Smooth muscle cell (in vitro differentiated cells): ENCODE measurements at regions not wholly inside any gene's neighbourhood (a gene's known extent, or its start where the extent isn't known, plus 50 kb on each side); places are given as distances from the start of the nearest gene placed in this dataset.

Source experiments
- DNase-seq: peaks from one replicate; lab custom pipeline; 2025; ENCODE audit not compliant: unreplicated experiment; lab: John Stamatoyannopoulos, UW
- H2AFZ ChIP-seq: fragments of 200-600 bp; sonication (generic); 2 replicates; pipeline ENCODE4 v1.6.0; 2016; ENCODE audit warnings: antibody characterized with exemption, low read depth, mild to moderate bottlenecking
- H3F3A ChIP-seq: fragments of 200-600 bp; sonication (generic); 2 replicates; pipeline ENCODE4 v1.6.0; 2017; ENCODE audit warnings: antibody characterized with exemption, low read depth
- H3K27ac ChIP-seq: fragments of 200-600 bp; sonication (generic); 2 replicates; pipeline ENCODE4 v1.5.1; 2016; ENCODE audit warnings: low read depth, mild to moderate bottlenecking
- H3K27me3 ChIP-seq: fragments of 200-600 bp; sonication (generic); 2 replicates; pipeline ENCODE4 v1.6.1; 2016; ENCODE audit warnings: low read depth, mild to moderate bottlenecking
- H3K36me3 ChIP-seq: fragments of 200-600 bp; sonication (generic); 2 replicates; pipeline ENCODE4 v1.5.1; 2016; ENCODE audit warnings: low read depth
- H3K4me1 ChIP-seq: fragments of 200-600 bp; sonication (generic); 2 replicates; pipeline ENCODE4 v1.5.1; 2016; ENCODE audit warnings: low read depth
- H3K4me2 ChIP-seq: fragments of 200-600 bp; sonication (generic); 2 replicates; pipeline ENCODE4 v1.6.0; 2016; ENCODE audit warnings: mild to moderate bottlenecking
- H3K4me3 ChIP-seq: fragments of 200-600 bp; sonication (generic); 2 replicates; pipeline ENCODE4 v1.5.1; 2016; ENCODE audit warnings: mild to moderate bottlenecking
- H3K79me2 ChIP-seq: fragments of 200-600 bp; sonication (generic); 2 replicates; pipeline ENCODE4 v1.6.0; 2016; ENCODE audit warnings: low read depth, mild to moderate bottlenecking
- H3K9ac ChIP-seq: fragments of 200-600 bp; sonication (generic); 2 replicates; pipeline ENCODE4 v1.6.0; 2016; ENCODE audit warnings: low read depth
- H3K9me3 ChIP-seq: fragments of 200-600 bp; sonication (generic); replicated peaks from 2 replicates; pipeline ENCODE4 v1.5.1; 2016; ENCODE audit warnings: low read depth
- H4K20me1 ChIP-seq: fragments of 200-600 bp; sonication (generic); 2 replicates; pipeline ENCODE4 v1.6.0; 2016; ENCODE audit warnings: low read depth
- WGBS: methylation state at CpG from one replicate; pipeline ENCODE4 v1.1.7; 2016; ENCODE audit warnings: low lambda C conversion rate; 5-methylcytosine and 5-hydroxymethylcytosine counted together
- TF ChIP-seq, protein P1 (sequence below): fragments of 200-600 bp; sonication (generic); IDR thresholded peaks from 2 replicates; pipeline ENCODE4 v1.5.1; 2017; ENCODE audit warnings: borderline replicate concordance, mild to moderate bottlenecking, antibody characterized with exemption; ENCODE audit not compliant: insufficient read depth, poor library complexity, severe bottlenecking

DNA sequence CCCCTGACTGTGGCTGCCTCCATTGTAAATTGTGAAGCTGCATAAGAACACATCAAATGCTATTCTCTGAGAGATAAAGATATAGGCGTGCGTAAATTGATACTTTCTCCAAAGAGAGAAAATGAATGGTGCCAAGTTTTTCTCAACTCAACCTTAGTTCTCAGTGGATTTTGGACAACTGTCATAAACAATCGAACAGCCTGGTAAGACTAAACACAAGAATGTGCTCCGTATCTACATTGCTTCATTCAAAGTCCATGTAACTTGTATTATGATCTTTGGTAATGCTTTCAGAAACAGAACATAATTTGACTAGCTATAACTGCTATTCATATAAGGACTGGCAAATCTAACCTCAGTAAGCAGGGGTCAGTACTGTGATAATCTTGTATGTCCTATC is 429.1 kb downstream of the SEMA3D start:
- no peaks in the 10 kb centered on the region for H3K36me3 ChIP-seq
- no peaks in the 10 kb centered on the region for H3K79me2 ChIP-seq
- no peak overlapping the region for H3K4me3 ChIP-seq
- TF ChIP-seq, protein P1, sequence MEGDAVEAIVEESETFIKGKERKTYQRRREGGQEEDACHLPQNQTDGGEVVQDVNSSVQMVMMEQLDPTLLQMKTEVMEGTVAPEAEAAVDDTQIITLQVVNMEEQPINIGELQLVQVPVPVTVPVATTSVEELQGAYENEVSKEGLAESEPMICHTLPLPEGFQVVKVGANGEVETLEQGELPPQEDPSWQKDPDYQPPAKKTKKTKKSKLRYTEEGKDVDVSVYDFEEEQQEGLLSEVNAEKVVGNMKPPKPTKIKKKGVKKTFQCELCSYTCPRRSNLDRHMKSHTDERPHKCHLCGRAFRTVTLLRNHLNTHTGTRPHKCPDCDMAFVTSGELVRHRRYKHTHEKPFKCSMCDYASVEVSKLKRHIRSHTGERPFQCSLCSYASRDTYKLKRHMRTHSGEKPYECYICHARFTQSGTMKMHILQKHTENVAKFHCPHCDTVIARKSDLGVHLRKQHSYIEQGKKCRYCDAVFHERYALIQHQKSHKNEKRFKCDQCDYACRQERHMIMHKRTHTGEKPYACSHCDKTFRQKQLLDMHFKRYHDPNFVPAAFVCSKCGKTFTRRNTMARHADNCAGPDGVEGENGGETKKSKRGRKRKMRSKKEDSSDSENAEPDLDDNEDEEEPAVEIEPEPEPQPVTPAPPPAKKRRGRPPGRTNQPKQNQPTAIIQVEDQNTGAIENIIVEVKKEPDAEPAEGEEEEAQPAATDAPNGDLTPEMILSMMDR: no peak
- WGBS: 95% methylated on average over 4 of the region's 4 CpGs
- no peak overlapping the region for H3K9ac ChIP-seq
- no peak overlapping the region for H3K4me2 ChIP-seq
- H3F3A ChIP-seq: no peaks in the 10 kb centered on the region
- H3K27me3 ChIP-seq: no peaks in the 10 kb centered on the region
- no peaks in the 10 kb centered on the region for H4K20me1 ChIP-seq
- DNase-seq: no peak
- H3K4me1 ChIP-seq: no peaks in the 10 kb centered on the region
- no peaks in the 10 kb centered on the region for H3K9me3 ChIP-seq
- H2AFZ ChIP-seq: no peak overlapping the region
- no peak overlapping the region for H3K27ac ChIP-seq

DNA sequence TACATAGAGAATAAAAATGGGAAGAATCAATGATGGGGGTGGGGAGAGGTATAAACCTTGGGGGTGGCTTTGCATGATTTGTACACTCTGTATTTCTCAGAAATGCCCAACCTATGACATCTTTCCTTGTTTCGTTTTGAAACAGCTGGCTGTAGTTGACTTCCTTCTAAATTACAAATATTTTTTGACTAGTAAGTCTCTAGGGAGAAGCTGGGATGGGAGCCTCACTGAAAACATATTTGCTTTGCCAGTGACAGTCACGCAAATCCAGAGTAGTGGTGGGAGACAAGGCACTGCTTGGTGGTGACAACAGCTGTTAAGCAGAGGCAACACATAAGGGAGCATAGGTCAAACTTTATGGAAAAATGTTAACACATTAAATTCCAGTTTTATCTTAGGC is 440.5 kb downstream of the SEMA3D start:
- H4K20me1 ChIP-seq: no peaks in the 10 kb centered on the region
- no peak overlapping the region for H3K4me2 ChIP-seq
- no peaks in the 10 kb centered on the region for H3K27me3 ChIP-seq
- no peaks in the 10 kb centered on the region for H3K79me2 ChIP-seq
- WGBS: 71% methylated on average over 2 of the region's 2 CpGs
- H2AFZ ChIP-seq: no peak overlapping the region
- H3F3A ChIP-seq: no peaks in the 10 kb centered on the region
- TF ChIP-seq, protein P1: no peak
- H3K36me3 ChIP-seq: no peaks in the 10 kb centered on the region
- no peak overlapping the region for H3K27ac ChIP-seq
- no peaks in the 10 kb centered on the region for H3K9me3 ChIP-seq
- H3K4me3 ChIP-seq: no peak overlapping the region
- H3K4me1 ChIP-seq: no peaks in the 10 kb centered on the region
- no peak for DNase-seq
- H3K9ac ChIP-seq: no peak overlapping the region

DNA sequence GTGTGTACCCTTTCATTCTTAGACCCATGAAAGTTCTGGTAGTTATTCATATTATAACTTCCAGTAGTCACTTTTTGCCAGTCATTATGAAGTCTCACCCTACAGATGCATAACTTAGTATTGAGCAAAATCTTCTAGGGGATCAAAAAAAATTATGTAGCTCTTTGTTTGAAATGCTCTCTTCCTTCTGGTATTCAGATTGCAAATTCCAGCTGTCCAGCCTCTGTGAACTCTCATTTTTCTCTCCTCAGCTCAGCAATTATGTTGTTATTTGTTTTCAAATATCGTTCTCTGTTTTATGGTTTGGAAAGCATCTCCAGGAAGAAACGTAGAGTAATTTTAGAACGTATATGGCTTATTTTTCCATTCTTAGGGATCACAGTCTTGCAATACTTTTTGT is 442.5 kb downstream of the SEMA3D start:
- no peaks in the 10 kb centered on the region for H3K79me2 ChIP-seq
- 92% methylated on average over 3 of the region's 3 CpGs for WGBS
- no peak overlapping the region for H3K9ac ChIP-seq
- no peaks in the 10 kb centered on the region for H3F3A ChIP-seq
- no peaks in the 10 kb centered on the region for H3K27me3 ChIP-seq
- no peak overlapping the region for H3K4me3 ChIP-seq
- H3K9me3 ChIP-seq: no peaks in the 10 kb centered on the region
- no peaks in the 10 kb centered on the region for H3K4me1 ChIP-seq
- TF ChIP-seq, protein P1: no peak
- H3K36me3 ChIP-seq: no peaks in the 10 kb centered on the region
- H3K4me2 ChIP-seq: no peak overlapping the region
- no peaks in the 10 kb centered on the region for H4K20me1 ChIP-seq
- DNase-seq: no peak
- no peak overlapping the region for H3K27ac ChIP-seq
- no peak overlapping the region for H2AFZ ChIP-seq

DNA sequence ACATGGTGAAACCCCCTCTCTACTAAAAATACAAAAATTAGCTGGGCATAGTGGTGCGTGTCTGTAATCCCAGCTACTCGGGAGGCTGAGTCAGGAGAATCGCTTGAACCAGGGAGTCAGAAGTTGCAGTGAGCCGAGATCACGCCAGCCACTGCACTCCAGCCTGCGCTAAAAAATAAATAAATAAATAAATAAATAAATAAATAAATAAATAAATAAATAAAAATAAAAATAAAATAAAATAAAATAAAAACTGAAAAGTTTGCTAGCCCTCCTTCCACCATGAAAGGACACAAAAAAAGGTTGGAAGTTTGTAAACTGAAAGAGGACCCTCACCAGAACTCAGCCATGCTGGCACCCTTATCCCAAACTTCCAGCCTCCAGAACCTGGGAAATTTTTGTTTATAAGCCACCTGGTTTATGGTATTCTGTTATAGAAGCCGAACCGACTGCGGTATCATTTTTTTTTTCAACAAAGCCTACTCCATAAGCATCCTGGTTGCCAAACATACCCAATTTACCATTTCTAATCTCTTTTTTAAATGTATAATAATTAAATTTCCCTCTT is 448.2 kb downstream of the SEMA3D start:
- Histone ChIP-seq H3K4me3 (no peak overlapping the region), H3K9ac (no peak overlapping the region), H2AFZ (no peak overlapping the region), H3K9me3 (no peaks in the 10 kb centered on the region), H3K79me2 (no peaks in the 10 kb centered on the region), H3K4me2 (no peak overlapping the region), H4K20me1 (no peaks in the 10 kb centered on the region), H3K36me3 (no peaks in the 10 kb centered on the region), H3F3A (no peaks in the 10 kb centered on the region), H3K27ac (no peak overlapping the region), H3K4me1 (no peaks in the 10 kb centered on the region), H3K27me3 (no peaks in the 10 kb centered on the region)
- no peak for DNase-seq
- TF ChIP-seq, protein P1: no peak
- WGBS: 96% methylated on average over 9 of the region's 9 CpGs
